D341Med (cell line): ENCODE measurements at regions not wholly inside any gene's neighbourhood (a gene's known extent, or its start where the extent isn't known, plus 50 kb on each side); places are given as distances from the start of the nearest gene placed in this dataset.

Source experiments
- DNase-seq: peaks from one replicate; pipeline ENCODE4 v3.0.0; 2012; ENCODE audit warnings: low spot score

DNA sequence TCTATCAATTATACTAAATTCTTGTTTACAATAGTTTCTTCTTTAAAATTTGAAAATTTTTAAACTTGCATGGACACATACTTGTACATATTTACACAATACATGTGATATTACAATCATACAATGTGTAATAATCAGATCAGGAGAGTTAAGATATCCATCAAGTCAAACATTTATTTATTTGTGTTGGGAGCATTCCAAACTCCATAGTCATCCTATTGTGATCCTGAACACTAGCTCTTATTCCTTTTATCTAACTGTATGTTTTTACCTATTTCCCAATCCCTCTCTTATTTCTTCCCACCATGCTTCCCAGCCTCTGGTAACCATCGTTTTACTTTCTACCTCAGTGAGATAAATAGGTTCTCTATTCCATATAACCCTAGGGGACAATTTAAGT is 1219.2 kb downstream of the ZPLD1 start:
- DNase-seq = no peak

DNA sequence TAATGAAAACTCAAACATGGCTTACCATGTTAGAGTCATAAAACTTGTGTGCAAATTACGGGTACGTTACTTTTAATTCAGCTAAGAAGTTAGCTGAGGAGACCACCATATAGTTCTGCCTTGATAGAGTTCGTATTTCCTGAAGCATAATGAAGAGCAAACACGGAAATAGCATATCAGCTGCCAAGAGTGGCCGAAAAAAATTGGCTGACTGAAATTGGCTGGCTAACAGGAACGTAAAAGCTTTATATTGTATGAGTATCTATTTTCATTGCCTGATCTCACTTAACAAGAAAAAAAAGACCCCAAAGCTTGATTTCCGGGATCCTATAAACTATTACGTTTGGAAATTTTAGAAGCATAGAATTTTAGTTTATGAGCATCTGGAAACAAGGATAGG is 1222.9 kb downstream of the ZPLD1 start:
- no peak for DNase-seq

DNA sequence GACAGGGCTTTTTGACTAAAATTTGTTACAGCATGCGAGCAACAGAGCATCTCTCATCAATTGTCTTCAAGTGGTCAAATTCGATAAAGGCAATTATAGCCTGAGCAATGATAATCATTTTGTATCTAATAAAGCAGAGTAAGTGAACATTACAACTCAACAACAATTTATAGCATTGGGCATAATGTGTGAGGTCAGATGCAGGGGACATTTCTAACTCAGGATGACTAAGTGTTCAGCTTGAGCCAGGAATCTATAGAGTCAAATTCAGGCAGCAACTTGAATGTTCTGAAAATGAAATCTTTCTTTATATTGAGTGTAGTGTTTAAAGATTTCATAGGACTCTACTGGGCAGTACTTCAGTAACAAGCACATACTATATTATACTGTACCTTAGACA is 1226.0 kb downstream of the ZPLD1 start:
- no peak for DNase-seq

DNA sequence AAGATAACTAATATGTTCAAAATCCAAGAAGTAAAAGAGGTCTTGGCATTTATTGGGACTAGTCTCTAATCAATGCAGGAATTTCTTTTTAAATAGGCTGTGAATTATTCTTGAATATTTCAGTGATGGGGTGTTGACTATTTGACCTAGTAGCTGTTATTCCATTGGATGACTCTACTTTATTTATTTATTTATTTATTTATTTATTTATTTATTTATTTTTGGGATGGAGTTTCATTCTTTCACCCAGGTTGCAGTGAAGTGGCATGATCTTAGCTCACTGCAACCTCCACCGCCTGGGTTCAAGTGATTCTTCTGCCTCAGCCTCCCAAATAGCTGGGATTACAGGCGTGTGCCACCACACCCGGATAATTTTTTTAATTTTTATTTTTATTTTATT is 1227.8 kb downstream of the ZPLD1 start:
- DNase-seq = no peak

DNA sequence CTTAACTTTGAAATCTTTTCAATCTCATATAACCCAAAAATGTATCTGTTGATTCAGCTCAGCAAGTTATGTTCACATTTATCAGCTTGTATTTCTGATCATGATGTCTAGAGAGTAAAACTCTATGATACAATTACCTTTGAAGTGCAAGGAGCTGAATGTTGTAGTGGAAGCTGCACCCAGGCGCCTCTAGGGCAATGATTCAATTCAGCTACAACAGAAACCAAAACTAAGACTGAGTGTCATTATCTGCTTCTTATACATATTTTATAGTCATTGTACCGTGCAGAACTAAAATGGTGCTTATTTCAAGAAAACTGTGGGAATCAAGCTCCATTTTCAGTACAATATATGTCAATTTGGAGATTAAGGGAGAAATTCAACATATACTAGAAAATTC is 1237.5 kb downstream of the ZPLD1 start:
- no peak for DNase-seq

DNA sequence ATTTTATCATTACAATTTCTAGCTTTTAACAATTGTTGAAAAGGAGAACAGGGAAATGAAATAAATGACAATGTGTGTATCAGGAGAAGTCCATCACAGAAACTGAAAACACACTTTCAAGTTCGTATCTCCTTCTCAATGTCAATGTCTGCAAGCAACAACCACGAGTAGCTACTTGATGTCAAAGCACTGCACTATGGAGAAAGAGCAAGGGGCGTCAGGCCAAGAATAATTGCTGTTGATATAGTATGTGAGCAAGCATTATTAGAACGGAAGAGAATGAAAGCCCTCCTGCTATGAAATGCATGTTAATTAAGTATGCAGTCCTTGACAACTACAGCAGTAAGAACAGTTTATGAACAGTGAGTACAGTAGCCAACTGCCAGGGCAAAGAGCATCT is 1250.1 kb downstream of the ZPLD1 start:
- no peak for DNase-seq

DNA sequence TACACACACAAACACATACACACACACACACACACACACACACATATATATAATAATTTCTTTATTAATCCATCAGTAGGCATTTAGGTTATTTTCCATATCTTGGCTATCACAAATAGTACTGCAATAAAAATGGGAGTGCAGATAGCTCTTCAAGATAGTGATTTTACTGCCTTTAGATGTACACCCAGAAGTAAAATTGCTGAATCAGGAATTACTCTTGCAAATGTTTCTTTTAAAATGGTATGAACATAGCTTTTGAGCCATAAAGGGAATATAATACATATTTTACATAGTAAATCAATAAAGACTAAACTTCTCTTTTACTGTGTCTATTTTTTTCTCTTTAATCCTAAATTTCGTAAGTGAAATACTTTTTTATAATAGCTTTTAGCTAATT is 1251.1 kb downstream of the ZPLD1 start:
- DNase-seq = no peak

DNA sequence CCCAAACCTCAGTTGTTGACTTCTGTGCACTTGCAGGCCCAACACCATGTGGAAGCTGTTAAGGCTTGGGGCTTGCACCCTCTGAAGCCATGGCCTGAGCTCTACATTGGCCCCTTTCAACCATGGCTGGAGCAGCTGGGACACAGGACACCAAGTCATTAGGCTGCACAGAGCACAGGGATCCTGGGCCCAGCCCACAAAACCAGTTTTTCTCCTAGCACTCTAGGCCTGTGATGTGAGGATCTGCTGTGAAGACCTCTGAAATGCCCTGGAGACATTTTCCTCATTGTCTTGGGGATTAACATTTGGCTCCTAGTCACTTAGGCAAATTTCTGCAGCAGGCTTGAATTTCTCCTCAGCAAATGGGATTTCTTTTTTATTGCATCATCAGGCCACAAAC is 1255.7 kb downstream of the ZPLD1 start:
- no peak for DNase-seq

DNA sequence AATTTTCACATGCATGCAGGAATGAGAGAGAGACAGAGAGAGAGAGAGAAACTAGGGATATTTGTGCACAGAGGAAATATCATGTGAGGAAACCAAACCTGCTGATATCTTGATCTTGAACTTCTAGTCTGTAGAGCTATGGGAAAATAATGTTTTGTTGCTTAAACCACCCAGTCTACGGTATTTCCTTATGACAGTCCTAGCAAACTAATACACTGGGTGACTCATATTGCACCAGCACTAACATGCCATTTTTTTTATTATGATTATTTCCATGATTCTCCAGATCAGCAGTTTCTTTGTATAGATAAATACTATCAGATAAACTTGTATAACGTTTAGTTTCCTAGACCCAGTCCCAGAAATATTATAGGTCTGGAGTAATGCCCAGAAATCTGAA is 1259.0 kb downstream of the ZPLD1 start:
- no peak for DNase-seq

DNA sequence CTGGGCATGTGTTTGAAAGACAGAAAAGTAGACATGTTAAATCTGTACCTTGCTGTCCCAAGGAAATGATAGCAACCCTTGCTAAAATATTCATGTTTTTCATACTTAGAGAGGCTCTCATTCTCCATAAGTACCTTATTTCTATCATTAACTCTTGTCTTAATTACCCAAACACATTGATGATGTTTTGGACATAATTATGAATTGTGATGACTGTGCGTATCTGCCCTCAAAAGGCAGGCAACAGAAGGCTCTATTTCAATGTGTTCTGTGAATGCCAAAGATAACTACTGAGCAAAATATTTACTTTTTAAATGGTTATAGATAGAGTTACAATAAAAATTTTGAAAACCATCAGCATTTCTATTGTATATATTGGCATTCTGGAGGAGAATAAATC is 1263.8 kb downstream of the ZPLD1 start:
- no peak for DNase-seq

DNA sequence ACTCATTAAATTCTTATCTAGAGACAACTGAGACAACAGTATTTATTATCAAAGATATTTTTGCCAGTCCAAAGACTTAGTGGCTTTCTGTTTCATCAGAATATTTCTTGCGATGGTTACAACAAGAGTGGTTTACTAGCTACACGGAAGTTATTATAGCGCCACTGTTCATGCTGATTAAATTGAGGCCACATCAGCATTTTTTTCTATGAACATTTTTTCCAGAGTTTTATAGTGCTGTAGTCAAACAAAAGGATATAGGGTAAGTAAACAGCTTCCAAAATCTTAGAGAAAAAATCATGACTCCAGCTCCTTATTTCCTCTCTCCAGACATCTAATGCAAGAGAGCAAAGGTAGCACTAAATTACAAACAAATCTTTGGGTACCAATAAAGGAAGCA is 1264.4 kb downstream of the ZPLD1 start:
- DNase-seq = no peak

DNA sequence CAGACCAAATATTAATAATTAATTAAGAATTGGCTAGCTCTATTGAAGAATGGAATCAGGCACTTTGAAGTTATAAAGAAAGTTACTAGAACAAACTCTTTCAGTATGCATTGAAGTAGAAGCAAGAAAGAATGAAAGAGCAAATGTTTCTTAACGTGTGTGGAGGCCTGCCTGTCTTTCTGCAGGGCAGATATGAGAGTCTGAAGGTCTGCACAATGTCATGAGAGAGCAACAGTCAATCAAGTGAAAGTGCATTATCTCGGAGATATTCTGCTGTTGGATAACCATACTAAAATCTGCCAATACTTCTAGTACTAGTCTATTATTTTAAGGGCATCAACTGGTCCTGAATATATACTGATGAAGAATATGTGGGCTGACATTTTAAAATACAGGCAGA is 1270.8 kb downstream of the ZPLD1 start:
- DNase-seq = no peak

DNA sequence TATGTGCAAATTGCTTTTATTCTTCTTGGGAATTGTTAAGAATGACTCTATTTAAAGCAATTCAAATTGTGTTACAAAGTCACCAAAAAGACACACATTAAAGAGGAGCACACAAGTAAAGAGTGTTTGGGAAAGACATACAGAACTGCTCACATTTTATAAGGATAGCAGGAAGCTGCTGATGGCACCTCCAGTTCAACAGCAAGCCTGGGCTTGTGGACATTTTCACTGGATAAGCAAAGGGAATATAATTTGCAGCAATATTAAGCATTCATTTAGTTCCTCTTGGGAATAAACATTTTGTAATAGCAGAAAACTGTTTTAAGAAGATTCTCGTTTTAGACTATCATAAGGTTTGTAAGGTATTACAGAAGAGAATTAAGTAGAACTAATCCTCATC is 1271.9 kb downstream of the ZPLD1 start:
- DNase-seq = no peak

DNA sequence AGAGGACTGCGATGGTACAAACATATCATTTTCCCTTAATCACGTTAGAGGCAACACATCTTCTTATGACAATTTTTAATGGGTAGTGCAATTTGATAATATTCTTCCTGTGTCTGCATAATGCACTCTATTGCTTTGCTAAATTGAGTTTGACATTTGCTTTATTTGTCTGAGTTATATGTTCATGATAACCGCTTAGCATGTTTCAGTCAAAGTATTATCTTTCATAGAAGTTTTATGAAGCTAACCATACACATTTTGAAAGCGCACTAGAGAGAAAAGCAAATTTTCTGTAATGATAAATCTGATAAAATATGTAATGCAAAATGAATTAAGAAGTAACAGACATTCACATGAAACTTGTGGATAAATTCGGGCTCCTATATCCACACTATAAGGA is 1276.9 kb downstream of the ZPLD1 start:
- DNase-seq = no peak

DNA sequence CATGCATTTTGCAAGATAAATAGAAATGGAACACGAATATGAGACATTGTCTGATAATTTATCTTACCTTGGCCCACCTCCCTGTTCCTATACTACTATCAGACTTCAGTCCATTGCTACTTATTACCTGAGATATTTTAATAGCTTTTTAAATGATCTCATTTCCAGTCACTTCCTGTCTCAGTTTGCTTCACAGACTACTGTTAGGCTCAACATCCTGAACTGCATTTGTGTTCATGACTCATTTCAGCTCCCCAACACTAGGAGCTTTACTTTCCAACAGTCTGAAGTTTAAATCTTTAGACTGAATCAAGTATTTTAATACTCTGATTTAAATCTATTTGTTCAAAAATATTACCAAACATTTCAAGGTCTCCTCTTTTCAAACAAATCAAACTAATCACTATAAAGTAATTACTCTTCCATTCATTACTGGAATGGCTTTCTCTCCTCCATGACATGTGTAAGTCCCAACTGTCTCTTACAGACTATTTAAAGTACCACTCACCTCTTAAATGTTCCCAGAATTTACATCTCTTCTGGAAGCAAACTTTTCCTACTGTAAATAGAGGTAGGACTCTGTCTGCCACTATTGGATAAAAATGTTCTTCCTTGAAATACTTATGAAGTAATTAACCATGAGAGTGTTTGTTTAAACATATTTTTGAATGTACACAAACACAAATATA is 1277.6 kb downstream of the ZPLD1 start:
- no peak for DNase-seq

DNA sequence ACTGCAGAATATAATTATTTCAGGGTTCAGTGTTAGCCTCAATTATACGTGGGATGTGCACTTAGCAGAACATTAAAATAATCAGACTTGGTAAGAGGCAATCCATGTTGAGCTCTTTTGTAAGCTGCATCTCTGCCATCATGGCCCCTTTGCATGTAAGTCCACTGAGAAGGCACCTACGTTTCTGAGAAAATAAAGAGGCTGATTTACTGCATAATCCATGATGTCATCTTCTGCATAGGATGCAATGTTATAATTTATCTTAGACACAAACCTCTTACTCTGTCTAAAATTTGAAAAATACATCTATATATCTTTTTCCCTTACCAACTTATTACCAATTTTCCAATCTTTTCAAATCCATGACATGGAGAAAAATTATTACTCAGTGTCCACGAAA is 1294.7 kb downstream of the ZPLD1 start:
- DNase-seq = no peak

DNA sequence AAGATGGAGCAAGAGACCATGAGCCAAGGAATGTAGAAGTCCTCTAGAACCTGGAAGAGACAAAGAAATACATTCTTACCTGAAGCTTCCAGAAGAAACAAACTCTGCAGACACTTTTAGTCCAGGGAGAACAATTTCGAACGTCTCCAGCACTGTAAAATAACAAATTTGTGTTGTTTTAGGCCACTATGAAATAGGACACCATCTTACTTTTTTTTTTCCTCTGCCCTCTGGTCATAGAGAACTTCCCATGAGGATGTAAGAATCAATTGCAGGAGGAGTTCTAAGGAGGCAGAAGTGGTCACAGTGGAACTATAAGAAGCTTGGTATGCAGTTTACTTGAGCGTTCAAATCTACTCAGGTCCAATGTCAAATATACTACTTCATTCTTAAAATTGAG is 1295.9 kb downstream of the ZPLD1 start:
- no peak for DNase-seq

DNA sequence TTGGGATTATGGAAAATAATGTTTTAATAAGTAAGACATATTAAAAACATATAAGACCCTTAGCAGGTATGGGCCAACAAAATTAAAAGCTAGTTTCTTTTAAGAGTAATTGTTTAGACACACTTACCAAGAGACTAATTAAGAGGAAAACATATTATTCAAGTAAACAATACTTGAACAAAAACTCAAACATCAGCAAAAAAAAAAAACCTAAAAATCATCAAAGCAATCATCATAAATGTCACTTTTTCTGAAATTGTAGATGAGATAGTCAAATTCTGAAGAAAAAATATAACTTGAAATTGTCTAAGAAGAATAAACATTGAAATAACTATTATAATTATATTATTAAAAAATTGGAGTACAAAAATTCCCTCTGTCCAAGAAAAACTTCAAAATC is 1318.2 kb downstream of the ZPLD1 start:
- no peak for DNase-seq

DNA sequence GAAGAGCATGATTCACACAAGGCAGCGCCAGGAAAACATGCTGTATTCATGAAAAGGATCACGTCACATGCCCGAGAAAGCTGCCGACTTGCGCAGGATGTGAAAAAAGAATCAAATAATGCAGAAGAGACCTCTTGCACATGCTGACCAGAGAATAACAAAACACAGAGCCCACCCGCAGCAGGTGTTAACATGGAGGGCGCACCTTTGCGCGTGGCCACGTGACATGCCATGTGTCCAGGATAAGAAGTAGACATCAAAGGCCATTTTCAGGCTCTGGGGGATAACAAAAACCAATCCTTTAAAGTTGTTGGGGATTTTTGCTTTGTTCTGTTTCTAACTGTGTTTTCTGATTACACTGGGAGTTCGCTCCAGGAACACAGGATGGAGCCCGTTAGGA is 1332.8 kb downstream of the ZPLD1 start:
- DNase-seq = no peak

DNA sequence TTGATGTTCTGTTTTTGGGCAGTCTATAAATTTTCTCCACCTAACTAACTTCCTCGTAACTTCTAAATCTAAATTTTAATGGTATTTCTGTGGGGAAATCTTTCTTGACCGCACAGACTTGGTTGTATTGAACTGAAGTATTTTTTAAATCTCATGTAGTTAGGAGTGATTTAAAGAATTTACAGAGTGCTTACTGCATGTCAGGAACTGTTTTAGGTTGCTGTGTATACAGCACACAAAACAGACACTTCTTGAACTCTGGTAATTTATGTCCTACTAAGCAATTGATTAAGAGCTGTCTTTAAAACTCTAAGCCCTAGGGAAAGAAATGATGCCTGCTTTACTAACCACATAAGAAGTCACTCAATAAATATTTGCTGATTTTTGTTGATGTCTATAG is 1350.2 kb downstream of the ZPLD1 start:
- DNase-seq = no peak

DNA sequence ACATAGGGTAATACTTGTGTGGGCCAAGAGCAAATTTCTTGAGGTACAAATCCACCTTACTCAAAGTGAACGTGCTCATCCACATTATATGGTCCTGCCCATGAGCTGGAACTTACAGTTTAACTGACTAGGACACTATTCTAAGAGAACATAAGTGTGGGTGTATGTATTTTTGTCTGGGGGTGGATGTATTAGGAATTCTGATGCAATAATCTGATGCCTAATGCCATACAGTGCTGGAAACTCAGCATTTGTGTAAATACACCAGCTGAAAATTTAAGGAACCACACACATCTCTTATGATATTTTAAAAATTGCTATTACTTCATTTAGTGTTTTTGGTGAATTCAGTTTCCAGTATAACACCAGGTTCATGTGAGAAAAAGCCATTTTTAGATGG is 1350.7 kb downstream of the ZPLD1 start:
- DNase-seq = no peak

DNA sequence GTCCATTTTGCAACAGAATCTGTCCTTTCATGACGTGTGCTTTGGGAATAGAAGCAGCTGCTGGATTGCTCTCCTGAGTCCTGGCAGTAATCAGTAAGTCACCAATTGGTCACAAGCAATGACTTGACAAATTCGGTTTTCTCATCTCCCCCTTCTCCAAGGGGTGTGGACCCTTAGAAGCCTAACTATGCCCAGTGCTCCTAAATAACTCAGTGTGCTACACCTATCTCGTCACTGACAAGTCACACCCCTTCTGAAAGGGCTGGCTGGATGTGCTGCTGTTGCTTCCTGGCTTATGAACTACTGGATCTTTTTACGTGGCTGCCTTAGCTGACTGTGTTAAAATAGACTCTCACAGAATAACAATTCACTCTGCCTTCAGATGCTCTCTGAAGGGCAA is 1351.5 kb downstream of the ZPLD1 start:
- no peak for DNase-seq

DNA sequence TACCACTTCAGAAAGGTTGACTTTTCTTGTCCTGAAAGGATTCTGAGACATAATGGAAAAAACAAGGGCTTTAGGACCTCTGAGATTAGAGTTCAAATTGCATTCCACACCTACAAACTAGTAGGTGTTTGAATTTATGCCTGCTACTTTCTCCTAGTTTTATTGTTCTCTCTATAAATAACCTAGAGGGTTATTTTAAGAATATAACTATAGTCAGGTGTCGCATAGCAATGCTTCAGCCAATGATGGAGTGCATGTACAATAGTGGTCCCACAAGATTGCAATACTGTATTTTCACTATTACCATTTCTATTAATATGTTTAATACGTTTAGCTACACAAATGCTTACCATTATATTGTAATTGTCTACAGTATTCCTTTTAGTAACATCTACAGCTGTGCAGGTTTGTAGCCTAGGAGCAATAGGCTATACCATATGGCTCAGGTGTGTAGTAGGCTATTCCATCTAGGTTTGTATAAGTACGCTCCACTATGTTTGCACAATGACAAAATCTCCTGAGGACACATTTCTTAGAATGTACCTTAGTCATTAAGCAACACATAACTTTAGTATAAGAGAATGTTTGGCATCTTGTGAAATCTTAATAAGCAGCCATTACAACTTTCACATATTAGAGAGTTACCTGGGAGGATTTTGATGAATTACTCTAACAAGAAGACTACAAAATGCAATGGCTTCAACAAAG is 1352.5 kb downstream of the ZPLD1 start:
- DNase-seq = no peak

DNA sequence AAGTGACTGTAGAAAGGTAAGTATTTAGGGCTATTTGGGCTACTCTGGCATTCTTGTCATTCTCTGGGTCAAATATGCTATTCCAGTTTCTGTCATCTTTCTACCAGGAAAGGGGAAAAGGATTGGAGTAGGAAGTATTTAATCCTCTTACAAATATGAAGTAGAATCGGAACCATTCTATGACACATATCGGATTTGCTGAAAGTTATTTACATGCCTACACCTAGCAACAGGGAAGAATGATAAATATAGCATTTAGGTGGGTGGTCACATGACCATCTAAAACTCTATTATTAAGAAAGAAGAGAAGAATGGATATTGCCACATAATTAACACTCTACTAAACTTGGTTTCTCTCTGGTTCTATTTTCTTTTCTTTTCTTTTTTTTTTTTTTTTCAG is 1353.1 kb downstream of the ZPLD1 start:
- DNase-seq = no peak
